ENCODE measurements at regions not wholly inside any gene's neighbourhood (a gene's known extent, or its start where the extent isn't known, plus 50 kb on each side); places are given as distances from the start of the nearest gene placed in this dataset.
"Not testable (repeated sequence)": the region's sequence is repeated elsewhere in the genome, so short reads cannot be mapped to it uniquely, and the experiment has no call there.

- not testable (repeated sequence) for TF ChIP-seq CTCF (IDR thresholded peaks at IDR 0.05; ENCODE audit: low read depth, low read length, poor library complexity, severe bottlenecking); EZH2phosphoT487 (IDR thresholded peaks at IDR 0.05; ENCODE audit: borderline replicate concordance, low read length)
Measured at GRCh38 chr14:106365371-106365770, 839.0 kb downstream of the TMEM121 start.

Data from DOHH2 (cell line).